SK-MEL-5 (cell line): ENCODE measurements at regions not wholly inside any gene's neighbourhood (a gene's known extent, or its start where the extent isn't known, plus 50 kb on each side); places are given as distances from the start of the nearest gene placed in this dataset.

Experiments used
- DNase-seq: peaks from one replicate; pipeline ENCODE4 v3.0.0-alpha.2; 2016; ENCODE audit warnings: low read depth, low spot score
- in situ Hi-C: cut with HindIII; loops from 2 replicates; pipeline ENCODE4 v1.10.0; 2016; ENCODE audit warnings: low sequenced_read_pairs, high pct_unique_total_duplicates, low pct_unique_long_range_greater_than_20kb

GRCh38 chr2:23171108-23171507, 213.9 kb upstream of the KLHL29 start:
- DNase-seq = no peak
- in situ Hi-C loops = no loop called here

- no peak for DNase-seq
- in situ Hi-C loops = no loop called here
These were observed 206.6 kb upstream of the KLHL29 start for GRCh38 chr2:23178396-23178795.

GRCh38 chr2:23183733-23184132, 201.2 kb upstream of the KLHL29 start:
- in situ Hi-C loops = no loop called here
- DNase-seq = no peak

DNA sequence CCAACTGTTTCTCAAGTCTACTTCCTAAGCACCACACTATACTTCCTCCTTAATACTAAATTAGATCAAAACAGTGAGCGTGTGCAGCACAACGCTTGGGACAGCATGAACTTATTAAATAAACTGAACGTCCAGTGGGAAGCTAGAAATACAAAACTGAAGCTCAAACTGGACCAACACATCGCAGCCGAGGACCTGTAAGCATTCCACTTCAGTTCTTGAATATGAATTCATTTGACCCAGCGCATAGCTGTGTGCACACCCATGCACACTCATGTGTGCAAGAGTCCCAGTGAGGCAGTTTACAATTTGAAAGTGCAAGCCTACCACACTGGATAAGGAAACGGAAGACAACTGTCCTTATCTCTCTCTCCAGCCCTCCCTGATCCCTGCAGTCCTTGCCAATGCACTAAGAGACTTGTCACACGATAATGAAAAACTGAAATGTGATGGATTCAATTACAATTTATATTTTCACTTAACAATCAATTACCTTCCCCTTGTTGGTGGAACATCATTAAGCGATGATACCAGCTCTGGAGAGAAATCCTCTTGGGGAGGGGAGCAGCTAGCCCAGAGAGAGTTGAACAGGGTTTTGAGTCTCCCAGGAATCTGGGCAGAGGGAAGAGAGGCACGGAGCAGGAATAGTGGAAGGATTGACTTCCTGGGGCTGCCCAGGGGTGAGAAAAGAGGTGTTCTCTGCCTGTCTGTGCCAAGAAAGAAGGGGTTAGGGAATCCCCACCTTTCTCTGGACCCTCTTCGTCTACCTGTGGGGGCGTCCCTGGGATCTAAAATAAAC, 186.5 kb upstream of the KLHL29 start:
- no peak for DNase-seq
- in situ Hi-C loops = no loop called here

DNA sequence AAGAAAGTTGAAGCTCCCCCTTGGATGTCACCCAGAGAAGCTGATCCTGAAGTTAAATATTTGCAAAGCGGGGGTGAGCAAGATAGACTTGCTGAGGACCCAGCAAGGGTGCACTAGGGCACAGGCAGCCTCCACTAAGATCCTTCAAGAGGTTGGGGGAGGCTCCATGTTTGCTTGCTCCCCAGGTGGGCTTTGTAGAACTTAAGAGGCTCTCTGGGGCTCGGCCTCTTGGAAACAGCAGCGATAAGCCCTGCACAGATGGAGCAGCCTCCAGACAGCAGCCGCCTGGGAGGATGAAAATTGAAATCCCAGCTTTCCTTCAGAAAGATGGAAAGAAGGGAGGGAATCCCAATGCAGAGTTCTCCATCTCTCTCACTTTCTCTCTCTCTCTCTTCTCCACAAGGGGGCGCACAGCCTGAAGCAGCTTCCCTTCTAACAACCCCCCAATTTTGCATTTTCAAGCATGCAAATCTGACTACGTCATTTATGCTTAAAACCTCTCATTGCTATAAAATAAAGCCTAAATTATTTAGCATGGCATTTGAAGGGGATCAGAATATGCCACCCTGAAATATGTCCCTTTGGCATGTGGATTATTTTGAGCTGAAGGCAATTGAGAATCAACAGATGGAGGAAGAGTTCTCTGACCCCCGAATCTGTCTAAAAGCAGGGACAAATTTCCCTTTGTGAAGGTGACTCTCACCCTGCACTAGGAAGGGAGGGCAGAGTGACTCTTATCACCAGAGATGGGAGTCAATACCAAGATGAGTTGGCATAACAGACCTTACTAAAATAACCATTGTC, 185.7 kb upstream of the KLHL29 start:
- in situ Hi-C loops = no loop called here
- DNase-seq = peak; percentile 78

DNA sequence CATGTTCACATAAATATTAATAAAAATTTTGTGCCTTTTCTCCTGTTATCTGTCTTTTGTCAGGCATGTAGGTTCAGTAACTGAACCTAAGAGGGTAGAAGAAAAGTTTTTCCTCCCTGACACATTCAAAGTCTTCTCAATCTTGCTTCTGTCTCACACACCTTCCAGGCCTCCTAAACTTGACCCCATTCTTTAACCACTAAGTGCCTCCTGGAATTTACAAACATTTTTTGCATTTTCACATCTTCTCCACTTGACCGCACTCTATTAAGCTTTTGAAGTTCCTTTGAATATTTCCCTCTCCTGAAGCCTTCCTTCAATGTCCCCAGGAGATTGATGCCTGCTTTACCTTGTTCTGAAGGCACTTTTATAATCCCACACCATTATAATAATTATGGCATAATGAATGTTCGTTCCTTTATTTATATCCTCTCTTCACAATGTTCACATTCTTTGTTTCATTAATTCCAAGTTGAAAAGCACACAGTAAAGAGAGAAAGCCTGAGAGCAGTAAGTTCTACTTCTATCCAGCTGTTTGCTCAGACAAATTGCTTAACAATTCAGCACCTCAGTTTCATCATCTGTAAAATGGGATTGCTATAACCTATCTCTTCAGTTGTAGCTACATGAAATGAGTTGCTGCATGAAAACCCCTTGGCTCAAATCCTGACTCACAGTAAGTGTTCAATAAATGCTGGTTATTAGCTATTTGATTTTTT, 184.8 kb upstream of the KLHL29 start:
- DNase-seq = no peak
- in situ Hi-C loops = no loop called here

GRCh38 chr2:23200787-23201114, 184.2 kb upstream of the KLHL29 start:
- in situ Hi-C loops = no loop called here
- no peak for DNase-seq

GRCh38 chr2:23203383-23203782, 181.6 kb upstream of the KLHL29 start:
- in situ Hi-C loops = no loop called here
- DNase-seq = no peak

- in situ Hi-C loops = no loop called here
- DNase-seq = no peak
These were observed 180.2 kb upstream of the KLHL29 start for GRCh38 chr2:23204685-23205242.

GRCh38 chr2:23206650-23207049, 178.3 kb upstream of the KLHL29 start:
- in situ Hi-C loops = no loop called here
- DNase-seq = no peak

- in situ Hi-C loops = no loop called here
These were observed 177.1 kb upstream of the KLHL29 start for GRCh38 chr2:23207871-23208270.

DNA sequence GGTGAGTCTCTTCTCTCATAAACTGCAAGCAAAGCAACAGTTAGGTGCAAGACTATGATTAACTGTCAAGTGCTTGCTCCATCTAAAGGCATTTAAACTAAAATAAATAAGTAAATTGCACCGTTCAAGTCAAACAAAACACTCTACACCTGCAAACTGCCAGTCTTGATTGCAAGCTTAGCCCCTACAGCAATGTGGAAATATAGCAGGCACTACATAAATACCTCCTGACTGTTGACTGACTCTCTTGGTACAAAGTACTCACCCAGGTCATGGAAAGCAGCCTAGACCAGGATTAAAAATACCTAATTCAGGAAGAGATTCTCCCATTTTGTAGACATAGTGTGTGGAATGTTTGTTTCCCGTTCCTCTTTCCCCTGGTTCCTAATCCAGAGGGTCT, 176.6 kb upstream of the KLHL29 start:
- no peak for DNase-seq
- in situ Hi-C loops = no loop called here

More at GRCh38 chr2:23207871-23208270, 177.1 kb upstream of the KLHL29 start:
- no peak for DNase-seq

DNA sequence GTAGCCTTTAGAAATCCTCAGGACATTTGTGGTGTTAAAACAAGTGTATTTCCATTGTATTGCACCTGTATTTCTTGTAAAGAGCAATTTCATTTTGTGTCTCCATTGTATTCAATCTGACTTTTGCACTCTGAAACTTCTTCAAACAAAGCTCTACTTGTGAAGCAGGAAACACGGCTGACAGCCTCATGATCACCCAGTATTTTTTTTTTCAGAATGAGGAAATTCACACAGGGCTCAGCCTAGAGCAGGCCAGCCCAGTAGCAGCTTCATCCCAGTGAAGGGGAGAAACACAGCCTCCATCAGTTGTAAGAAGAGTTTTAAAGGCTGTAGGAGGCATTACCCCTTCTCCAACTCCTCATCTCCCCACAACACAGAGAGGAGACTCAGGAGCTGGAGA, 175.9 kb upstream of the KLHL29 start:
- in situ Hi-C loops = no loop called here
- DNase-seq = peak; percentile 91

DNA sequence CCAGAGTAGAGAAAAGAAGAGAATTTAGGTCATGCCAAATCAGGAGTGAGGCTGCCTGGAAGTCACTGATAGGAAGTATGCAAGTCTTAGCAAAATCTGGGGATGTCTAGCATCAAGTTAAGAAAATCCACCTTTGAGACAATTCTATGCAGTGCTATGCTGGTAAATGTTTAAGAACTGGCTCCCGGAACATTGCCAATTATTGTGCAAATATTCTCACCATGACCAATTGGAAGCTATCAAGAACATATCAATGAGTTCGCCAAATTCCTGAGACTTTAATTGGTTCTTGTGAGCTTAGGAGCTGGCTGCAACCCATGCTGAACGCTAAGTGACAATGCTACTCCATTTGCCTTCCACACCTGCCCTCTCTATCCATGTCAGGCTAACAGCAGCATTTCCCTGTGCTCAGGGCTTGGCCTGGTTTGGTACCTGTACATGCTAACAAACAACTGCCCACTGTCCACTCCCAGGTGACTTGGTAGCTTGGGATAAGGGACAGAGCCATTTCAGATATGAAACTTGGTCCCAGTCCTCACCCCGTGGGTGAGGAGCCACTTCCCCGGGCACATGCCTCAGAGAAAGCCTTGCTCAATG, 172.9 kb upstream of the KLHL29 start:
- DNase-seq = no peak
- in situ Hi-C loops = no loop called here

DNA sequence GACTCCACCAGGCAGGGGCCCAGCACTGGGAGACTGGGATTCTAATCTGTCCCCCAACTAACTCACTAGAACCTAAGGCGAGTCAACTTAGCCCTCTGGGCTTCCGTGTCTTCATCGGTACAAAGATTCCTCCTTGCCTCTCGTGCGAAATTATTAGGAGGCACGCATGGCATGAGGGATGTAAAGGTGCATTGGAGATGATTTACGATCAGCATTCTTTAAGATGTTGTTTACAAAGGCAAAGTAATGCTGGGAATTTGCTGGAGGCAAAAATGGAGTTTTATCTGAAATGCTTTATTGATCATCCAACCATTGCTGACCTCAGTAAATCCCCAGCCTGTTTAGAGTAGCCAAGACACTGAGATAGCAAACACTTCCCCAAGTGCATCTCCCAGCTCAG, 171.8 kb upstream of the KLHL29 start:
- in situ Hi-C loops = no loop called here

GRCh38 chr2:23215016-23215415, 170.0 kb upstream of the KLHL29 start:
- DNase-seq = no peak
- in situ Hi-C loops = no loop called here

More for the DNA sequence above, 171.8 kb upstream of the KLHL29 start:
- DNase-seq = no peak

- DNase-seq = no peak
- in situ Hi-C loops = no loop called here
These were observed 165.3 kb upstream of the KLHL29 start for GRCh38 chr2:23219666-23220065.
